NCI-H748 treated with DMSO at 0.1 percent for 48 hours (cell line): ENCODE measurements at regions not wholly inside any gene's neighbourhood (a gene's known extent, or its start where the extent isn't known, plus 50 kb on each side); places are given as distances from the start of the nearest gene placed in this dataset.

Source experiments
- DNase-seq: peaks from one replicate; lab custom pipeline; 2025; lab: John Stamatoyannopoulos, UW

DNA sequence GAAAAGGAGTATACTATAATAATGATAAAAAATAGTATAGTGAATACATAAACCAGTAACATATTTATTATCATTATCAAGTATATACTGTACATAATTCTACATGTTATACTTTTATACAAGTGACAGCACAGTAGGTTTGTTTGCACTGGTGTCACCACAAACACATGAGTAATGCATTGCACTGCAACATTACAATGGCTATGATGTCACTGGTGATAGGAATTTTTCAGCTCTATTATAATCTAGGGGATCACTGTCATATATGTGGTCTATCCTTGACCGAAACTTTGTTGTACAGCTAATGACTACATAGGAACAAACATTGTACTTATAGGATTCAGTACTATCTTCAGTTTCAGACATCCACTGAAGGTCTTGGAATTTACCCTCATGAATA, 165.8 kb upstream of the SYT1 start:
- no peak for DNase-seq

DNA sequence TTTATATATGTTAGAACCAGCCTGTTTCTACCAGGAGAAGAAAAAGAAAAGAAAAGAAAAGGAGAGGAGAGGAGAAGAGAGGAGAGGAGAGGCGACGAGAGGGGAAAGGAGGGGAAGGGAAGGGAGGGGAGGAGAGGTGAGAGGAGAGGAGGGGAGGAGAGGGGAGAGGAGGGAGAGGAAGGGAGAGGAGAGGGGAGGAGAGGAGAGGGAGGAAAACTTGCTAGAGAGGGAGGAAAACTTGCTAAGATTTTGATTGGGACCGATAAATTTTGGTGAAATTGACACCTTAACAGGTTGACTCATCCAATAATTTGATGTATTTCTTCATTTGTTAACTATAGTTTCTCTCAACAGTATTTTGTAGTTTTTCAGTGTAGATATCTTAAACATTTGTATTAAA, 164.0 kb upstream of the SYT1 start:
- no peak for DNase-seq

- no peak for DNase-seq
Observed at GRCh38 chr12:78703820-78704525, 160.6 kb upstream of the SYT1 start.

DNA sequence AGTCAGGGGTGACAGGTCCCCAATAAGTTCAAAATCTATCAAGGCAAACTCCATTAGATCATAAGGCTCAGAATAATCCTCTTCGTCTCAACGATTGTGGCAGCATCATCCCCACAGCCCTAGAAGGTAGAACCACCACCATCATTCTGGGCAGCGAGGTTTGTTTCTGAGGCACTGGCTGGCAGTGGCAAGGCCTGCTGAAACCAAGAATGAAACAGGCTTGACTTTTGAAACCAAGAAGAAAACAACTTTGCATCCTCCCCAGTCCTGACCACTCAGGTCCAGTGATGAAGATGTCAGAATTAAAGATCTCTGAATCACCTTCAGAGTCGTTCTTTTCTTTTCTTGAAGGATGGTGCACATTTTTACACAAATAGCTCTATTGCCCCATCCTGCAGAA, 152.6 kb upstream of the SYT1 start:
- DNase-seq: no peak

DNA sequence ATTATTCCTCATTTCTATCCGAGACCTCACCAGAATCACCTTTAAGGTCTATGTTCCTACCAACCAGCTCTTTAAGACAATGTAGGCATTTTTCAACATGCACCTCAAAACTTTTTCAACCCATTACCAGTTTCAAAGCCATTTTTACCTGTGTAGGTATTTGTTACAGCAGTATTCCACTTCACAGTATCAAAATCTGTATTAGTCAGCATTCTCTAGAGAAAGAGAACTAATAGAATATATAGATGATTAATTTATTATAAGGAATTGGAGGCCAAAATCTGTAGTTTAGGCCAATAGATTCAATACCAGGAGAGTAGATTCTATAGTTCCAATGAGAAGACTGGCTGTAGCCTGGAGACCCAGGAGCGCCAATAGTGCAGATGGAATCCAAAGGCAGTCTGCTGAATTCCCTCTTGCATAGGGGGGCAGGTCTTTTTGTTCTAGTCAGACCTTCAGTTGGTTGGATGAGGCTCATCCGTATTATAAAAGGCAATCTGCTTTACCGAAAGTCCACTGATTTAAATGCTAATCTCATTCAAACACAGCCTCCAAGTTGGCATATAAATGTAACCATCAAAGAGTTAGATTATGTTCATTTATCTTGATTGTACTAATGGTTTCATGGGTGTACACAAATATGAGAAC, 151.6 kb upstream of the SYT1 start:
- no peak for DNase-seq

- no peak for DNase-seq
Observed at GRCh38 chr12:78719721-78720120, 144.9 kb upstream of the SYT1 start.

DNA sequence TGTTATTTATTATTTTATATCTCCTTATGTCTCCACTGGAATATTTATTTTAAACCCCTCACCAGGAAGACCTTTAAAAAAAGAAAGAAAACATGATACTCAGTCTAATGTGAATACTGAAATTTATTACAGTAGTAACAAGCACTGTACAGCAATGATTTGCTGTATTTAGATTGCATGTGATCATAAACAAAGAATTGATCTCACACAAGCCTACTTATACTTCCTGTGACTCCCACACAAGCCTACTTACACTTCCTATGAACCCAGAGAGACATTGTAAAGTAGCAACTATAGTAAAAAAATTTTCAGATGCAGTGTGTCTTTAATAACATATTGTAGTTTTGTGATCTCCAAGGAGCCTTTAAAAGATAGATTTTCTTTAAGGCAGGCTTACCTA, 142.7 kb upstream of the SYT1 start:
- DNase-seq: no peak

- no peak for DNase-seq
Observed at GRCh38 chr12:78725033-78725432, 139.5 kb upstream of the SYT1 start.

- peak; percentile 90 for DNase-seq
Observed at GRCh38 chr12:78725951-78726580, 138.5 kb upstream of the SYT1 start.

- DNase-seq: no peak
Observed at GRCh38 chr12:78726854-78727253, 137.7 kb upstream of the SYT1 start.

DNA sequence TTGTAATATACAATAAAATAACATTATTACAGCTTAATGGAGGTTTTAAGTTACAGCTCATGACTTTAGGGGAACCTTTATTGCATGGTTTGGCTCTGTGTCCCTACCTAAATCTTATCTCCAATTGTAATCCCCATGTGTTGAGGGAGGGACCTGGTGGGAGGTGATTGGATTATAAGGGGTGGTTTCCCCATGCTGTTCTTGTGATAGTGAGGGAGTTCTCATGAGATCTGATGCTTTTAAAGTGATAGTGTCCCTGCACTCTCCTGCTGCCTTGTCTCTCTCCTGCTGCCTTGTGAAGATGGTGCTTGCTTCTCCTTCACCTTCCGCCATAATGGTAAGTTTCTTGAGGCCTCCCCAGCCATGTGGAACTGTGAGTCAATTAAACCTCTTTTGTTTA, 132.1 kb upstream of the SYT1 start:
- no peak for DNase-seq

GRCh38 chr12:78739653-78740052, 124.9 kb upstream of the SYT1 start:
- DNase-seq: no peak

GRCh38 chr12:78746001-78746400, 118.6 kb upstream of the SYT1 start:
- DNase-seq: peak; percentile 81

DNA sequence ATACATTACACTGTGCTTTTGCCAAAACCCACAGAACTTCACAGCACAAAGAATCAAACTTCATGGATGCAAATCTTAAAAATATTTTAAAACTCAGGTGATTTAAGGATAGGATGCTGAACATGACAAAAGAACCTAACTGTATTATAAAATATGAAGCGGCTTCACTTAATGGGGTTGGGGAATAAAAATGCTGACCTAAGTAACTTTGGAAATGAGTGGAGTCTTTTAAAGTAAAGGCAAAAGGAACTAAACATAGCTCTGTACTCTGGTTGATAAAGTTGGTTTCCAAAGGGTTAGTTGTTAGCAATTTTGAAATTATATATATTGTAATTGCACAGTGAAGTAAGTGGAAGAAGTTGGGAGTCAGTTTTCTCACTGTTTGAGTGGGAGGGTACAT, 111.5 kb upstream of the SYT1 start:
- DNase-seq: no peak

DNA sequence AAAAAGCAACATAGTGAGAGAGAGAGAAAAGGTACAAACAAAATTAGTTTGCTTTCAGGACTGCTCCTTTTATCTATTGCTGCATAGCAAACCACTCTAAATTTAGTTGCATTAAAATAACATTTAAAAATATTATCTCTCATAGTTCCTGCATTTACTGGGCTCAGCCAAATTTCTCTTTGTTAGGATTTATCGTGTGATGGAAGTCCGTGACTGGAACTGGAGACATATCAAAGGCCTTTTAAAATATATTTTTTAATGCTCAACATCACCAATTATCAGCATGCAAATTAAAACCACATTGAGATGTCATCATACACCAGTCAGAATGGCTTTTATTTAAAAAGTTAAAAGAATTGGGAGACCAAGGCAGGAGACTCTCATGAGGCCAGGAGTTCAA, 107.6 kb upstream of the SYT1 start:
- DNase-seq: no peak

DNA sequence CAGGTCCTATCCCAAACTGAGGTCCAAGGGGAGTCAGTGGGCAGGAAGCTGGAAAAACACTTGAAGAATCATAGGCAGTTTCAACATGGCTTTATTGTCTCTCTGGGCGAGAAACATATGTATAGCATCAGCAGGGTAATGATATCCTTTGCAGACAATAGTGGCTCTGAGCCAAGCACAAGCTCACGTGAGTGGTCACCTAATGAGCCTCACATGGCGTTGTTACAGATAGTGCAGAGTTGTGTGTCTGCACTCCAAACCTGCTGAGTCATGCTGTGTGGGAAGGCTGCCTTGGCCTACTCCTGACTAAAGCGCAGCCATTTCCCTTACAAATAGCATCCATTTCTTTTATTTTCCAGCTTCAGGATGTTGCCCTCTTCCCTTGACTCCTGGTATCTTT, 105.2 kb upstream of the SYT1 start:
- DNase-seq: peak; percentile 12

GRCh38 chr12:78760906-78761305, 103.7 kb upstream of the SYT1 start:
- DNase-seq: no peak

DNA sequence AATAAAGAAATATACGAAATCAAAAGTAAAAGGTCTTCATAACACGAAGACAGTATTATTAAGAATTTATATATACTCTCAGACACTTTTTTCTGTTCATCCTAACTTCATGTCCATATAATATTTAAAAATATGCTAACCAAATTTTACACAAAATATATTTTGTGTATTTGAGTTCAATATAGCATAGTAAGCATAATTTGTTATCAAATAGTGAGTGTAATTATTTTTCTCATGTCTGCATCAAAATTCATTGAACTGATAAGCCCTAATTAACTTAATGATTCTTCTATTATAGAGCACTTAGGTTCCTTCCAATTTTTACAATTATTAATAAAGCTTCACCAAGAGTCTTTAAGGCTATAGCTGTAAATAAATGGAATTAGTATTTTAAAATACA, 99.7 kb upstream of the SYT1 start:
- no peak for DNase-seq

DNA sequence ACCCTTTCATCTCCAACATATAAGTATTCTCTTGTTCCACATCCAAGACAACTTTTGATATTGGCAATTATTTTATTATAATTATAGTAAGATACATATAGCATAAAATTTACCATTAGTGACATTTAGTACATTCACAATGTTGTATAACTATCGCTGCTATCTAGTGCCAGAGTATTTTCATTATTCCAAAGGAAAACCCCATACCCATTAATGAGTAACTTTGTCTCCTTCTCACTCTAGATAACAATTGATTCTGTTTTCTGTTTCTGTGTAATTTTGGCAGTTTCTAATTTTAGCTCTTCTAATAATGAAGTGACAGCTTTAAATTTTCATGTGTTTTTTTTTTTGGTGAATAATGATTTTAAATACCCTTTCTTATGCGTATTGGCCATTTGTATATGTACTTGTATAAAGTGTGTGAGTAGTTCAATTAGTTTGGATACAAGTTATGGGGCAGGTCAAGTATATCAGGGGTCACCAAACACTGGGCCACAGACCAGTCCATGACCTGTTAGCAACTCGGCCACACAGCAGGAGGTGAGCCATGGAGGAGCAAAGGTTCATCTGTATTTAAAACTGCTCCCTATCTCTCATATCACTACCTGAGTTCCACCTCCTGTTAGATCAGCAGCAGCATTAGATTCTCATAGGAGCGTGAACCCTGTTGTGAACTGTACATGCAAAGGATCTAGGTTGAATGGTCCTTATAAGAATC, 97.2 kb upstream of the SYT1 start:
- no peak for DNase-seq

- DNase-seq: no peak
Observed at GRCh38 chr12:78778339-78778738, 86.2 kb upstream of the SYT1 start.

DNA sequence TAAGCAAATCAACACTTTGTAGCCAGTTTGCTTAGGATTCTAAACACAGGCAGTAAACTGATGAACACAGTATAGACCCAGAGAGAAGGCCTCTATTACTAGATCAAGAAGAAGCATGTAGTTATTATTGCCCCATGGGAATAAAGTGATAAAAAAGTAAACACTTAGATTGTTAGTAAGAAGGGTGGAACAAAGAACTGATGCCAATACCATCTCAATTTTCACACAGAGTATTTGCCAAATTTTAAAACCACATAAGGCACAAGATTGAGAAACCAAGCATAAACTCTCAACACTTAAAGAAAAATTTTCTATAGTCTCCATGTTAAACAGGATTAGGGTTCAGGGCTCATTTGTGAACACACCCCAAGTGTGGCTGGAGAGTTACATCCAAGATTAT, 77.0 kb upstream of the SYT1 start:
- no peak for DNase-seq

DNA sequence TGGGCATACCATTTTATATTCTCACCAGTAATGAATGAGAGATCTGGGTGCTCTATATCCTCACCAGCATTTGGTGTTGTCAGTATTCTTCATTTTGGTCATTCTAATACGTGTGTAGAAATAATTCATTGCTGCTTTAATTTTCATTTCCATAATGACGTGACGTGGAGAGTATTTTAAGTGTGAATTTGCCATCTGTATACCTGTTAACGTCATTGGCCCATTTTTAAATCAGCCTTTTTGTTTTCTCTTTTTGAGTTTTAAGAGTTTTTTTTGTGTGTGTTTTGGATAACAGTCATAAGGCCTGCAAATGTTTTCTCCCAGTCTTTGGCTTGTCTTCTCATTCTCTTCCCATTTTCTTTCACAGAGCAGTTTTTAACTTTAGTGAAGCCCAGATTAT, 74.4 kb upstream of the SYT1 start:
- DNase-seq: no peak
